T47D (cell line): ENCODE measurements at regions not wholly inside any gene's neighbourhood (a gene's known extent, or its start where the extent isn't known, plus 50 kb on each side); places are given as distances from the start of the nearest gene placed in this dataset.

Experiments
- DNase-seq, 2 experiments: peaks; one replicate each; pipeline versions ENCODE4 v3.0.0 to v3.0.0-alpha.2; 2011 to 2012; ENCODE audit warnings: low read depth in 1 of 2, low spot score in 1 of 2
- JUND ChIP-seq: IDR thresholded peaks from 2 replicates; pipeline ENCODE4 v1.6.1; 2012; ENCODE audit warnings: low read depth
- in situ Hi-C: cut with HindIII; loops from 2 replicates; pipeline ENCODE4 v1.10.0; 2016; ENCODE audit warnings: low sequenced_read_pairs, low pct_unique_long_range_greater_than_20kb

- DNase-seq, result peak in 1 of 2 experiments; percentile 23
- in situ Hi-C loops, result no loop called here
- no peak for TF ChIP-seq JUND
Measured at GRCh38 chr5:174159327-174160114, 114.0 kb downstream of the NSG2 start.

- in situ Hi-C loops, result no loop called here
- DNase-seq, result no peak
Measured at GRCh38 chr5:174165406-174165805, 119.9 kb downstream of the NSG2 start.

GRCh38 chr5:174166231-174167079 lies 120.9 kb downstream of the NSG2 start:
- in situ Hi-C loops, result no loop called here
- TF ChIP-seq JUND, result no peak
- DNase-seq, result no peak

More at GRCh38 chr5:174165406-174165805, 119.9 kb downstream of the NSG2 start:
- no peak for TF ChIP-seq JUND

GRCh38 chr5:174167080-174167910 lies 121.8 kb downstream of the NSG2 start:
- no peak for TF ChIP-seq JUND
- in situ Hi-C loops, result no loop called here
- no peak for DNase-seq

- no peak for TF ChIP-seq JUND
- in situ Hi-C loops, result no loop called here
- no peak for DNase-seq
Measured at GRCh38 chr5:174172152-174172551, 126.6 kb downstream of the NSG2 start.

GRCh38 chr5:174172566-174172965 lies 127.1 kb downstream of the NSG2 start:
- DNase-seq, result no peak
- in situ Hi-C loops, result no loop called here
- TF ChIP-seq JUND, result no peak

GRCh38 chr5:174173766-174174165 lies 128.3 kb downstream of the NSG2 start:
- no peak for TF ChIP-seq JUND
- in situ Hi-C loops, result no loop called here
- DNase-seq, result no peak

- no peak for DNase-seq
- no peak for TF ChIP-seq JUND
- in situ Hi-C loops, result no loop called here
Measured at GRCh38 chr5:174175716-174176268, 130.3 kb downstream of the NSG2 start.

- DNase-seq, result no peak
Measured at GRCh38 chr5:174176511-174176910, 131.0 kb downstream of the NSG2 start.

GRCh38 chr5:174177531-174177930 lies 132.0 kb downstream of the NSG2 start:
- TF ChIP-seq JUND, result no peak
- no peak for DNase-seq
- in situ Hi-C loops, result no loop called here

More at GRCh38 chr5:174176511-174176910, 131.0 kb downstream of the NSG2 start:
- TF ChIP-seq JUND, result no peak
- in situ Hi-C loops, result no loop called here

GRCh38 chr5:174177976-174178605 lies 132.6 kb downstream of the NSG2 start:
- DNase-seq, result no peak
- in situ Hi-C loops, result no loop called here
- TF ChIP-seq JUND, result no peak

GRCh38 chr5:174180639-174181038 lies 135.1 kb downstream of the NSG2 start:
- DNase-seq, result no peak
- in situ Hi-C loops, result no loop called here
- no peak for TF ChIP-seq JUND
